H1 (cell line): ENCODE measurements at regions not wholly inside any gene's neighbourhood (a gene's known extent, or its start where the extent isn't known, plus 50 kb on each side); places are given as distances from the start of the nearest gene placed in this dataset.

Experiments
- CTCF ChIA-PET: fragments of 300-600 bp; sonication (Branson Sonifier 250); formaldehyde crosslinking; loops from one replicate; lab custom pipeline; 2021; ENCODE audit not compliant: partially characterized antibody; lab: Charles Lee
- POLR2A ChIA-PET: fragments of 300-600 bp; sonication (Branson Sonifier 250); formaldehyde crosslinking; loops from one replicate; lab custom pipeline; 2021; ENCODE audit warnings: inconsistent platforms; ENCODE audit not compliant: partially characterized antibody; lab: Charles Lee
- DNase-seq, 2 experiments: peaks; one replicate each; pipeline versions ENCODE4 v3.0.0 to v3.0.0-alpha.2; 2010 to 2022; ENCODE audit warnings: low spot score in 2 of 2, low read depth in 1 of 2, mixed read lengths in 1 of 2
- FAIRE-seq: peaks from 2 replicates; lab custom pipeline; 2011; peaks lifted over from hg19 to GRCh38; lab: Jason Lieb, UNC
- H2AFZ ChIP-seq: 2 replicates; pipeline ENCODE4 v1.8.1; 2012; ENCODE audit warnings: low read length, inconsistent platforms
- H2AK5ac ChIP-seq: 2 replicates; pipeline ENCODE4 v1.6.1; 2013; ENCODE audit warnings: low read depth, low read length
- H2BK120ac ChIP-seq: replicated peaks from 2 replicates; pipeline ENCODE3; 2013; ENCODE audit warnings: low read depth, low read length, inconsistent platforms
- H2BK12ac ChIP-seq: 2 replicates; pipeline ENCODE4 v1.6.1; 2013; ENCODE audit warnings: low read depth, low read length
- H2BK15ac ChIP-seq: 2 replicates; pipeline ENCODE4 v1.6.1; 2013; ENCODE audit warnings: low read length
- H2BK20ac ChIP-seq: 2 replicates; pipeline ENCODE4 v1.6.1; 2013; ENCODE audit warnings: low read length
- H2BK5ac ChIP-seq: 2 replicates; pipeline ENCODE4 v1.6.1; 2013; ENCODE audit warnings: low read depth, low read length
- H3K14ac ChIP-seq: 2 replicates; pipeline ENCODE4 v1.6.1; 2013; ENCODE audit warnings: inconsistent platforms; ENCODE audit not compliant: insufficient read length
- H3K18ac ChIP-seq: 2 replicates; pipeline ENCODE4 v1.6.1; 2013; ENCODE audit warnings: low read length; ENCODE audit errors: extremely low read depth
- H3K23ac ChIP-seq: 2 replicates; pipeline ENCODE4 v1.6.1; 2013; ENCODE audit warnings: inconsistent platforms; ENCODE audit not compliant: insufficient read length
- H3K23me2 ChIP-seq: 2 replicates; pipeline ENCODE4 v1.6.1; 2013; ENCODE audit warnings: low read depth, low read length
- H3K27ac ChIP-seq: 2 replicates; pipeline ENCODE4 v1.6.1; 2011; ENCODE audit warnings: low read depth, low read length, inconsistent platforms
- H3K27me3 ChIP-seq, 4 experiments: replicated peaks in 1 of 4; 1 replicate in 1 of 4; 2 replicates in 3 of 4; pipeline versions ENCODE4 v1.6.1 to v1.8.1; 2011 to 2013; ENCODE audit warnings: low read length in 3 of 4, mild to moderate bottlenecking in 3 of 4, inconsistent platforms in 2 of 4, mixed read lengths in 2 of 4, moderate library complexity in 1 of 4; ENCODE audit not compliant: control insufficient read depth in 3 of 4, insufficient read depth in 3 of 4; ENCODE audit errors: extremely low read depth in 1 of 4
- H3K36me3 ChIP-seq, 4 experiments: 2 replicates each; pipeline versions ENCODE4 v1.6.1 to v1.8.1; 2011 to 2013; ENCODE audit warnings: mild to moderate bottlenecking in 4 of 4, low read length in 3 of 4, moderate library complexity in 2 of 4, control low read depth in 1 of 4, inconsistent platforms in 1 of 4; ENCODE audit not compliant: insufficient read depth in 4 of 4, control insufficient read depth in 2 of 4
- H3K4ac ChIP-seq: replicated peaks from 2 replicates; pipeline ENCODE3; 2013; ENCODE audit warnings: low read length, low read depth, mixed read lengths, inconsistent platforms; ENCODE audit not compliant: insufficient read length
- H3K4me1 ChIP-seq, 4 experiments: replicated peaks in 1 of 4; 1 replicate in 1 of 4; 2 replicates in 3 of 4; pipeline versions ENCODE4 v1.6.1 to v1.8.1; 2011 to 2013; ENCODE audit warnings: low read length in 3 of 4, inconsistent platforms in 2 of 4, mixed read lengths in 1 of 4; ENCODE audit not compliant: insufficient read depth in 4 of 4, control insufficient read depth in 3 of 4
- H3K4me2 ChIP-seq, 2 experiments: 2 replicates each; pipeline versions ENCODE4 v1.6.1 to v1.8.1; 2011 to 2013; ENCODE audit warnings: low read depth in 2 of 2, low read length in 2 of 2, control low read depth in 1 of 2, inconsistent platforms in 1 of 2, mild to moderate bottlenecking in 1 of 2; ENCODE audit not compliant: insufficient read depth in 1 of 2
- H3K4me3 ChIP-seq, 4 experiments: fragments of 200-600, 300-600 bp in 1 of 4; sonication (generic), shearing (Covaris generic), sonication (Bioruptor Twin) in 1 of 4; 2 replicates each; pipeline versions ENCODE4 v1.5.1 to v1.8.1; 2011 to 2016; ENCODE audit warnings: low read length in 4 of 4, low read depth in 3 of 4, control low read depth in 2 of 4, inconsistent platforms in 2 of 4, mild to moderate bottlenecking in 2 of 4, mixed read lengths in 1 of 4, moderate library complexity in 1 of 4; ENCODE audit not compliant: insufficient read depth in 2 of 4; ENCODE audit errors: extremely low read depth in 1 of 4
- H3K56ac ChIP-seq: replicated peaks from 2 replicates; pipeline ENCODE3; 2013; ENCODE audit warnings: low read depth, mild to moderate bottlenecking, mixed read lengths, low read length, inconsistent platforms; ENCODE audit not compliant: insufficient read length
- H3K79me1 ChIP-seq: 2 replicates; pipeline ENCODE4 v1.6.1; 2013; ENCODE audit warnings: low read depth, low read length, control low read depth
- H3K79me2 ChIP-seq, 2 experiments: 2 replicates each; pipeline versions ENCODE4 v1.6.1 to v1.8.1; 2012 to 2013; ENCODE audit warnings: low read length in 2 of 2, mild to moderate bottlenecking in 2 of 2, inconsistent platforms in 1 of 2; ENCODE audit not compliant: insufficient read depth in 2 of 2, control insufficient read depth in 1 of 2
- H3K9ac ChIP-seq, 4 experiments: replicated peaks in 1 of 4; 1 replicate in 1 of 4; 2 replicates in 3 of 4; pipeline versions ENCODE4 v1.6.1 to v1.8.1; 2011 to 2013; ENCODE audit warnings: low read depth in 3 of 4, low read length in 3 of 4, control low read depth in 2 of 4, mild to moderate bottlenecking in 2 of 4, moderate library complexity in 2 of 4, inconsistent platforms in 1 of 4; ENCODE audit errors: extremely low read depth in 1 of 4
- H3K9me3 ChIP-seq, 2 experiments: 2 replicates each; pipeline versions ENCODE4 v1.6.1 to v1.8.1; 2012 to 2013; ENCODE audit warnings: mild to moderate bottlenecking in 2 of 2, moderate library complexity in 2 of 2, control low read depth in 1 of 2, inconsistent platforms in 1 of 2, low read depth in 1 of 2, low read length in 1 of 2, mixed read lengths in 1 of 2; ENCODE audit not compliant: insufficient read depth in 2 of 2
- H4K20me1 ChIP-seq, 2 experiments: replicated peaks in 1 of 2; 2 replicates each; pipeline versions ENCODE3 to v1.8.1; 2011 to 2013; ENCODE audit warnings: inconsistent platforms in 2 of 2, low read length in 2 of 2, mild to moderate bottlenecking in 1 of 2; ENCODE audit not compliant: insufficient read depth in 2 of 2, control insufficient read depth in 1 of 2
- H4K5ac ChIP-seq: 2 replicates; pipeline ENCODE4 v1.6.1; 2013; ENCODE audit warnings: low read length, low read depth, mixed read lengths, inconsistent platforms; ENCODE audit not compliant: insufficient read length
- H4K8ac ChIP-seq: 2 replicates; pipeline ENCODE4 v1.8.0; 2013; ENCODE audit warnings: mild to moderate bottlenecking, moderate library complexity, low read length, inconsistent platforms; ENCODE audit not compliant: insufficient read depth; ENCODE audit errors: extremely low read depth
- H4K91ac ChIP-seq: replicated peaks from 2 replicates; pipeline ENCODE3; 2013; ENCODE audit warnings: low read length, mixed read lengths, inconsistent platforms; ENCODE audit not compliant: insufficient read length
- ASH2L ChIP-seq: fragments of 200-600, 300-600 bp; sonication (generic); IDR thresholded peaks from one replicate; pipeline ENCODE4 v1.7.1; 2017; ENCODE audit warnings: low read length
- ATF2 ChIP-seq: IDR thresholded peaks from 2 replicates; pipeline ENCODE4 v1.6.1; 2012; ENCODE audit warnings: low read length, inconsistent platforms
- BCL11A ChIP-seq, 2 experiments: IDR thresholded peaks; one replicate each; pipeline ENCODE4 v1.6.1; 2011; ENCODE audit warnings: low read depth in 2 of 2, low read length in 2 of 2, mild to moderate bottlenecking in 2 of 2
- CBX5 ChIP-seq: fragments of 300-800, 300-1000 bp; sonication (generic); IDR thresholded peaks from 2 replicates; pipeline ENCODE4 v1.7.1; 2016; ENCODE audit warnings: antibody characterized with exemption, low read length, low read depth
- GABPA ChIP-seq: IDR thresholded peaks from 2 replicates; pipeline ENCODE4 v1.6.1; 2011; ENCODE audit warnings: mild to moderate bottlenecking, low read length, moderate library complexity, borderline replicate concordance; ENCODE audit not compliant: insufficient read depth
- JUN ChIP-seq: IDR thresholded peaks from 2 replicates; pipeline ENCODE4 v1.6.1; 2011; ENCODE audit warnings: low read depth, mild to moderate bottlenecking, improper control_type of control experiment, low read length
- NANOG ChIP-seq: IDR thresholded peaks from 2 replicates; pipeline ENCODE4 v1.6.1; 2011; ENCODE audit warnings: low read length, low read depth, mild to moderate bottlenecking, inconsistent platforms; ENCODE audit not compliant: insufficient read depth, poor library complexity, severe bottlenecking
- RAD21 ChIP-seq, 2 experiments: IDR thresholded peaks in 1 of 2; conservative IDR thresholded peaks in 1 of 2; 2 replicates each; pipeline ENCODE4 v1.6.1; 2011; ENCODE audit warnings: low read depth in 2 of 2, low read length in 2 of 2, improper control_type of control experiment in 1 of 2, inconsistent platforms in 1 of 2, mild to moderate bottlenecking in 1 of 2, moderate library complexity in 1 of 2
- RNF2 ChIP-seq: fragments of 200-900, 300-1000 bp; sonication (generic); IDR thresholded peaks from 2 replicates; pipeline ENCODE4 v1.7.1; 2016; ENCODE audit warnings: borderline replicate concordance, low read depth, mild to moderate bottlenecking, antibody characterized with exemption, low read length; ENCODE audit not compliant: poor library complexity, severe bottlenecking; ENCODE audit errors: missing control alignments
- RXRA ChIP-seq: IDR thresholded peaks from 2 replicates; pipeline ENCODE4 v1.6.1; 2011; ENCODE audit warnings: low read depth, mild to moderate bottlenecking, low read length, moderate library complexity; ENCODE audit not compliant: insufficient read depth
- SIX5 ChIP-seq: IDR thresholded peaks from 2 replicates; pipeline ENCODE4 v1.6.1; 2011; ENCODE audit warnings: mild to moderate bottlenecking, low read depth, low read length
- SP2 ChIP-seq: IDR thresholded peaks from 2 replicates; pipeline ENCODE4 v1.6.1; 2012; ENCODE audit warnings: mild to moderate bottlenecking, low read length, inconsistent platforms
- ZNF274 ChIP-seq: IDR thresholded peaks from 2 replicates; pipeline ENCODE4 v1.7.0; 2012; ENCODE audit warnings: low read length, borderline replicate concordance; ENCODE audit errors: extremely low read depth
- WGBS, 2 experiments: shearing (Covaris generic) in 1 of 2; methylation state at CpG; one replicate each; pipeline versions ENCODE4 v1.1.6 to v1.1.7; 2013 to 2015; ENCODE audit warnings: low lambda C conversion rate in 2 of 2, mixed read lengths in 2 of 2, inconsistent platforms in 1 of 2, low coverage in 1 of 2, missing lambda C conversion rate in 1 of 2; ENCODE audit not compliant: insufficient replicate concordance in 2 of 2, insufficient coverage in 1 of 2, insufficient read length in 1 of 2; ENCODE audit errors: extremely low coverage in 1 of 2, missing lambda C conversion rate in 1 of 2; 5-methylcytosine and 5-hydroxymethylcytosine counted together

- Histone ChIP-seq H3K27ac (no peak overlapping the region), H3K79me1 (no peaks in the 10 kb centered on the region), H3K9me3 (no peaks in the 10 kb centered on the region), H3K79me2 (no peaks in the 10 kb centered on the region), H4K5ac (no peak overlapping the region), H3K36me3 (no peaks in the 10 kb centered on the region), H2BK120ac (no peak overlapping the region), H4K20me1 (no peaks in the 10 kb centered on the region), H3K4me1 (peaks cover 0 to under 1% (median 0%) of the 10 kb centered on the region in 4 experiments; a peak in 1 of 7 replicates), H4K91ac (no peak overlapping the region), H2BK12ac (no peak overlapping the region), H3K27me3 (no peaks in the 10 kb centered on the region), H3K4me2 (no peak overlapping the region), H2AK5ac (no peak overlapping the region), H3K4me3 (no peak overlapping the region), H2BK5ac (no peak overlapping the region), H3K14ac (no peak overlapping the region), H2AFZ (no peak overlapping the region), H3K56ac (no peak overlapping the region), H3K9ac (no peak overlapping the region), H3K4ac (no peak overlapping the region), H2BK20ac (no peak overlapping the region), H3K23ac (no peak overlapping the region), H3K18ac (no peak overlapping the region), H2BK15ac (no peak overlapping the region), H3K23me2 (no peaks in the 10 kb centered on the region), H4K8ac (no peak overlapping the region)
- FAIRE-seq, result no peak
- ChIA-PET POLR2A (no interaction called here), CTCF (no interaction called here)
- 83% methylated on average over 1 of the region's 1 CpG; no CpG with 5 or more reads in 1 of the 2 experiments for WGBS, 2 experiments
- no peak for DNase-seq
- no peak for TF ChIP-seq SP2
- TF ChIP-seq SIX5, result no peak
- TF ChIP-seq RNF2, result no peak
- TF ChIP-seq ZNF274, result no peak
- TF ChIP-seq JUN, result no peak
- no peak for TF ChIP-seq GABPA
- no peak for TF ChIP-seq NANOG
- TF ChIP-seq CBX5, result no peak
- no peak for TF ChIP-seq RXRA
- TF ChIP-seq ASH2L, result no peak
- no peak for TF ChIP-seq ATF2
- no peak for TF ChIP-seq RAD21 (IDR thresholded peaks at IDR 0.05 in 1 of 2, conservative IDR thresholded peaks at IDR 0.05 in 1 of 2; ENCODE audit: low read depth in 2 of 2, low read length in 2 of 2)
- TF ChIP-seq BCL11A (IDR thresholded peaks at IDR 0.05; ENCODE audit: low read depth in 2 of 2, low read length in 2 of 2), result no peak
Observed at GRCh38 chr6:82780334-82780733, 285.3 kb downstream of the UBE3D start.
